GM12875 (cell line): ENCODE measurements at regions not wholly inside any gene's neighbourhood (a gene's known extent, or its start where the extent isn't known, plus 50 kb on each side); places are given as distances from the start of the nearest gene placed in this dataset.
"Not testable (repeated sequence)": the region's sequence is repeated elsewhere in the genome, so short reads cannot be mapped to it uniquely, and the experiment has no call there.

Experiments used
- H3K4me3 ChIP-seq: one replicate; pipeline ENCODE4 v1.5.1; 2011; ENCODE audit warnings: low read depth, low read length, control low read depth
- CTCF ChIP-seq: IDR thresholded peaks from 2 replicates; pipeline ENCODE4 v1.5.1; 2011; ENCODE audit warnings: low read depth, mild to moderate bottlenecking, control low read depth, inconsistent platforms, low read length, moderate library complexity, borderline replicate concordance; ENCODE audit not compliant: insufficient read depth

- no peak for TF ChIP-seq CTCF
- H3K4me3 ChIP-seq = no peak overlapping the region
Observed at GRCh38 chr10:3255616-3256015, 83.0 kb upstream of the PITRM1 start.

GRCh38 chr10:3255075-3255474, 82.5 kb upstream of the PITRM1 start:
- TF ChIP-seq CTCF = no peak
- H3K4me3 ChIP-seq = no peak overlapping the region

GRCh38 chr10:3253974-3254373, 81.4 kb upstream of the PITRM1 start:
- not testable (repeated sequence) for H3K4me3 ChIP-seq

- TF ChIP-seq CTCF = no peak
Observed at GRCh38 chr10:3251172-3251571, 78.6 kb upstream of the PITRM1 start.

GRCh38 chr10:3249307-3249889, 76.8 kb upstream of the PITRM1 start:
- no peak for TF ChIP-seq CTCF
- H3K4me3 ChIP-seq = no peak overlapping the region

More at GRCh38 chr10:3251172-3251571, 78.6 kb upstream of the PITRM1 start:
- H3K4me3 ChIP-seq = no peak overlapping the region

GRCh38 chr10:3248526-3249306, 76.1 kb upstream of the PITRM1 start:
- no peak for TF ChIP-seq CTCF
- H3K4me3 ChIP-seq = no peak overlapping the region

- TF ChIP-seq CTCF = no peak
- no peak overlapping the region for H3K4me3 ChIP-seq
Observed at GRCh38 chr10:3245395-3245794, 72.8 kb upstream of the PITRM1 start.
